SJSA1 (cell line): ENCODE measurements at regions not wholly inside any gene's neighbourhood (a gene's known extent, or its start where the extent isn't known, plus 50 kb on each side); places are given as distances from the start of the nearest gene placed in this dataset.
A peak's percentile ranks its signal among the peaks of the same experiment; 100 is the strongest.

Experiments used
- DNase-seq, 2 experiments: peaks; one replicate each; pipeline ENCODE4 v3.0.0-alpha.2; 2015 to 2020; ENCODE audit warnings: low spot score in 2 of 2, low read depth in 1 of 2
- H3K27ac ChIP-seq: fragments of 250-450 bp; sonication (Bioruptor Pico); 2 replicates; pipeline ENCODE4 v1.5.1; 2020; ENCODE audit warnings: mild to moderate bottlenecking, moderate library complexity
- H3K27me3 ChIP-seq: fragments of 250-450 bp; sonication (Bioruptor Pico); replicated peaks from 2 replicates; pipeline ENCODE4 v1.5.1; 2020; ENCODE audit warnings: mild to moderate bottlenecking, moderate library complexity
- H3K36me3 ChIP-seq: fragments of 250-450 bp; sonication (Bioruptor Pico); 2 replicates; pipeline ENCODE4 v1.5.1; 2020; ENCODE audit warnings: mild to moderate bottlenecking
- H3K4me1 ChIP-seq: fragments of 250-450 bp; sonication (Bioruptor Pico); replicated peaks from 2 replicates; pipeline ENCODE4 v1.6.1; 2021; ENCODE audit warnings: mild to moderate bottlenecking
- H3K4me3 ChIP-seq: fragments of 250-450 bp; sonication (Bioruptor Pico); 2 replicates; pipeline ENCODE4 v1.5.1; 2020; ENCODE audit warnings: mild to moderate bottlenecking
- H3K9me3 ChIP-seq: fragments of 250-450 bp; sonication (Bioruptor Pico); replicated peaks from 2 replicates; pipeline ENCODE4 v1.5.1; 2020; ENCODE audit warnings: mild to moderate bottlenecking

DNA sequence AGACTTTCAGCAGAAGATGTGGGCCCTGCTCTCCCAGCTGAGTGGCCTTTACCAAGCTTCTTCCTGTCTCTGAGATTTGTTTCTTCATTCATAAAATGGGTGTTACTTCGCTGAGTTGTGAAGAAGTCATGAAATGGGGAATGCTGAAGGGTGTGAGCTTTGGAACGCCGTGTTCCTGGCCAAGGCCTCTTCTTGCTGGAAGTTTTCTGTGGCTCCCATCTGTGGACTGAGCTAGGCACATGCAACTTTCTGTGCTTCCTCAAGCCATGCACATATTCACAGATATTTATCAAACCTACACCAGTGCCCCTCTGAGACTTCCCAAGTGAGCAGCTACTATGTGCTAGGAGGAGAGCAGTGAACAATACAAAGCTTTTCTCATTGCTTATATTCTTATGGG lies 106.3 kb upstream of the JUN start:
- H3K27me3 ChIP-seq = no peaks in the 10 kb centered on the region
- no peak overlapping the region for H3K27ac ChIP-seq
- no peak overlapping the region for H3K4me3 ChIP-seq
- H3K4me1 ChIP-seq = no peaks in the 10 kb centered on the region; the same call in 1 of the 2 replicates
- no peaks in the 10 kb centered on the region for H3K36me3 ChIP-seq
- H3K9me3 ChIP-seq = no peaks in the 10 kb centered on the region
- no peak for DNase-seq

DNA sequence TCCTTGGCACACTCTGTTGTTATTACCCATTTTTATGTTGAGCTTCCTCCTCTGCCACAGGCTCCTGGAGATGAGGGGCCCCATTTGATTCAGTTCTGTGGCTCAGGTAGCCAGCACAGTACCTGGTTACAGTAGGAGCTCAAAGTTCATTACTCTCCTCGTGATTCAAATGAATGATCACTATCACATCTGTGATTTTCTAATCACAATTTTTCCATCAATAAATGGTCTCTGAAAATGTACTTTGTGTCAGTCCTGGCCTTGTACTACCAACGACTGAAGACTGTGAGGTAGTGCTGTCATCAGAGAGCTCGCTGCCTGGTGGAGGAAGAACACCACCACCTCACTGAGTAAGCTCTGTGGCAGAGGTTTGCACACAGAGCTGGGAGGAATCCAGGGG lies 106.8 kb upstream of the JUN start:
- Histone ChIP-seq H3K9me3 (no peaks in the 10 kb centered on the region), H3K4me3 (no peak overlapping the region), H3K4me1 (peaks cover 2% of the 10 kb centered on the region; the same call in 1 of the 2 replicates), H3K36me3 (no peaks in the 10 kb centered on the region), H3K27me3 (no peaks in the 10 kb centered on the region), H3K27ac (no peak overlapping the region)
- no peak for DNase-seq

DNA sequence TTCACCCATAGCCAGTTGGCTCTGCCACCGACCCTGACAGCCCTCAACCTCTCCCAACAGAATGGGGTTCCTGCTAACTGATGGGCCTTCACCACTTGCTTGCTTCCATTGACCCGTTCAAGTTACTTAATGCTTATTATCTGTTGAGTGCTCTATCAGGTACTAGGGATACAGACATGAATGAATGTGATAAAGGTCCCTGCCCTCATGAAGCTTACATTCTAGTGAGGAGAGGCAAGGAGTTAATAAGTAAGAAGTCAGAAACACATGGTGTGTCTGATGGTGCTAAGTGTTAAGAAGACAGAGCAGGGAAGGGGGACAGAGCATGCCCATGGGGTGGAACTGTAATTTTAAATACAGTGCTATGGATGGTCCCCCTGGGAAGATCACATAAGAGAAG lies 107.5 kb upstream of the JUN start:
- DNase-seq = no peak
- Histone ChIP-seq H3K4me1 (peaks cover 9% of the 10 kb centered on the region), H3K9me3 (no peaks in the 10 kb centered on the region), H3K36me3 (no peaks in the 10 kb centered on the region), H3K27me3 (no peaks in the 10 kb centered on the region), H3K4me3 (no peak overlapping the region), H3K27ac (no peak overlapping the region)

DNA sequence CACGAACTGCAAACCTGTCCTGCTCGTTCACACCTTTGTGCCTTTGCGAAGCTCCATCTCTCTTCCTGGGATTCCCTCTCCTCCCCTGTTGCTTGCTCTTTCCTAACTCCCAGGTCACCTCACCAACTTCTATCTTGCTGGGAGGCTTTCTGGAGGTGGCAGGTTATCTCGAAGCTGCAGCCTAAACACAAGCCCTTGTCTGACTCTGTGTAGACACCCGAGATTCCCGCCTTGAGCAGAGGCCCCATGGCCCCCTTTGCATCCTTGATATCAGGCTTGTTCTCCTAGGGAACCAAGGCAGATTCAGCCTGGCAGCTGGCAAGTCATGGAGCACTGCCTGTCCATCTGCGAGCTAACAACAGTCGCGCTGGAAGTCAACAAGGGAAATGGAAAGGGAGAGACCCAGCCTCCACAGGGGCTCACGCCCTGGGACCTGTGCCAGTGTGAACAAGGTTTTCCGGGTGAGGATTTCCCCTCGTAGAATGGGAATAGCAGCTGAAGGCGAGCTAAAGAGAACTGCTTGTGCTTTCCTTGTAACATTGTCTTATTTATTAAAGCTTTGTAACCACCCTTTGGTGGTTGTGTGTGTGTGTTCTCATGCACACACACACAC lies 109.5 kb upstream of the JUN start:
- H3K27me3 ChIP-seq = no peaks in the 10 kb centered on the region
- no peak overlapping the region for H3K27ac ChIP-seq
- peaks cover 15% of the 10 kb centered on the region for H3K4me1 ChIP-seq
- no peaks in the 10 kb centered on the region for H3K9me3 ChIP-seq
- DNase-seq = no peak
- H3K4me3 ChIP-seq = no peak overlapping the region
- no peaks in the 10 kb centered on the region for H3K36me3 ChIP-seq

DNA sequence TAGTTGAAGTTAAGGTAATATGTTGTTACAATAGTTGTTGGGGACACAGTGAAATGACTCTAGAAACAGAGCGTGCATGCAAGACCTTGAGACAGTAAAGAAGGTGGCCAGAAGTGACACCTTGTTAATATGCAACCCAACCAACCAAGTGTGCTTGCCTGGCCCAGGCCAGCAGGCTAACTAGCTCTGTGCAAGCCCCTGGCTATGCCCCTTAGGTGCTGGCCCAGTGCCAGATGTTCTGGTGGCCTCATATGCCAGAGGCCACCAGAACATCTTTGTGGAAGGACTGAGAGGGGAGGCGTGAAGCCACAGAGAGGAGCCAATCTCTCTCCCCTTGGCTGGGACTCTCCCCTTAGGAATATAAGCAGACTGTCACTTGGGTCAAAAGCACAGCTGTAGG lies 111.2 kb upstream of the JUN start:
- H3K4me1 ChIP-seq = peaks cover 15% of the 10 kb centered on the region
- no peaks in the 10 kb centered on the region for H3K36me3 ChIP-seq
- no peak for DNase-seq
- H3K27me3 ChIP-seq = no peaks in the 10 kb centered on the region
- H3K9me3 ChIP-seq = no peaks in the 10 kb centered on the region
- no peak overlapping the region for H3K27ac ChIP-seq
- H3K4me3 ChIP-seq = no peak overlapping the region

DNA sequence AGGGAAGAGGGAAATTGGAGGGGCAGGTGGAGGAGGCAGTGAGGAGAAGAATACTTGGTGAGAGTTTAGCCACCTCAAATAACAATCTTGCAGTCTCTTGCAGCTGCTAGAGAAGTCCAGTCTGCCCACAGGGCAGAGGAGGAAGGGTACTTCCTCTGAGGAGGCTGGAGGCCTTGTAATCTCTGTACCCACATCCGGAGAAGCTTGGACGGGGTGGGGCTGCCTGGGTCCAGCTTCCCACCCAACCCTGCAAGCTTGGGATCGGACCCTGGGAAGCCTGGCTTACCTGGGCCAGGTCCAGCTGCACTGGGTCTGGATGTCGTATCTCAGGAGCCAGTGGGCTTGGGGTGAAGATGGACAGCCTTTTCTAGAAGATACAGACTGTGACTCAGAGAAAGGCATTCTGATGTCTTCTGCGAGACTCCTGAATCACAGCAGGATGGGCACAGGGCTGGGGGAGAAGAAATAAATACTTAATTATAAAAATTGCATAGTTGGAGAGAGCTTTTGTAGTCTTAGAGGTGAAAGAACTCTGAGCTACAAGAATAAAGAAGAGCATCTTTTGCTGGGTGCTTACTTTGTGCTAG lies 111.8 kb upstream of the JUN start:
- Histone ChIP-seq H3K27ac (no peak overlapping the region), H3K4me1 (peaks cover 17% of the 10 kb centered on the region), H3K36me3 (no peaks in the 10 kb centered on the region), H3K9me3 (no peaks in the 10 kb centered on the region), H3K27me3 (no peaks in the 10 kb centered on the region), H3K4me3 (no peak overlapping the region)
- DNase-seq = no peak

DNA sequence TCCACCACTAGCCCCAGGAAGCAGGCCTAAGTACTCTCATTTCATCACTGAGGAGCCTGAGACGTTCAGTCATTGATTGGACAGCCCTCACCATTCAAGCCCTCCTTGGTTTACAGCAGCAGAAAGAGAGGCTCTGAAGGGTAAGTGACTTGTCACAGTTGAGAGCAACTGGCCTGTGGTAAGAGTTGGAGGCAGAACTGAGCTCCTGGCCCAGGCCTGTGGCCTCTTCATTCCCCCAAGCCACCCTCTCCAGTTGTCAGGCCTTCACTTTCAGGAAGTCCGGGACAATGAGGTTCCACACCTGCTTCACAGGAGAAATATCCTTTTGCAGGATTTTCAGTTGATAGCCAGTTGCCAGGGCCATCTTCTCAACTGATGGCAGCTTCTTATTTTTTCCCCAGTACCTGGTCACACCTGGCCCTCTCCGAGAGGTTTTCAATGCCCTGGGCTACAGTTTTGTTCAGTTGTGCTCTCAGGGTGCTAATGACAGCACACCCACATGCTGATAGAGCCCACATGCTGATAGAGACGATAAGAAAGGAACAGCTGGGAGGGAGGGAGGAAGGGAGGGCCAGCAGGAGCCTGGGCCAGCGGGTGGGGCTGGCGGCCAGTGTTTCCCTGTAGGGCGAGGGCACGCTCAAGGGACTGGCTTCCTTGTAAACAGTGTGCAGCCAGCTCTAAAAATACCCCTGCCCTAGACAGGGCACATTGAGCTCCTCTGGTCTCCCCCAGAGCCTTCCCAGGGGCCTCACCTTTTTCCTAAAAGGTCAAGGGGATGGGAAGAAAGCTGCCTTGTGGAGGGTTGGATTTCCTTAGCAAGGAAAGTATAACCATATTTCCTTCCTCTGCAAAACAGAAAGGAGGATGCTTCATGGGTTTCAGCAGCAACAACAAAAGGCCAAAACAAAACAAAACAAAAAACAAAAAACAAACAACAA lies 112.7 kb upstream of the JUN start:
- H3K27me3 ChIP-seq = no peaks in the 10 kb centered on the region
- no peaks in the 10 kb centered on the region for H3K9me3 ChIP-seq
- no peak for DNase-seq
- peaks cover 26% of the 10 kb centered on the region for H3K4me1 ChIP-seq
- H3K36me3 ChIP-seq = no peaks in the 10 kb centered on the region
- no peak overlapping the region for H3K4me3 ChIP-seq
- H3K27ac ChIP-seq = no peak overlapping the region

DNA sequence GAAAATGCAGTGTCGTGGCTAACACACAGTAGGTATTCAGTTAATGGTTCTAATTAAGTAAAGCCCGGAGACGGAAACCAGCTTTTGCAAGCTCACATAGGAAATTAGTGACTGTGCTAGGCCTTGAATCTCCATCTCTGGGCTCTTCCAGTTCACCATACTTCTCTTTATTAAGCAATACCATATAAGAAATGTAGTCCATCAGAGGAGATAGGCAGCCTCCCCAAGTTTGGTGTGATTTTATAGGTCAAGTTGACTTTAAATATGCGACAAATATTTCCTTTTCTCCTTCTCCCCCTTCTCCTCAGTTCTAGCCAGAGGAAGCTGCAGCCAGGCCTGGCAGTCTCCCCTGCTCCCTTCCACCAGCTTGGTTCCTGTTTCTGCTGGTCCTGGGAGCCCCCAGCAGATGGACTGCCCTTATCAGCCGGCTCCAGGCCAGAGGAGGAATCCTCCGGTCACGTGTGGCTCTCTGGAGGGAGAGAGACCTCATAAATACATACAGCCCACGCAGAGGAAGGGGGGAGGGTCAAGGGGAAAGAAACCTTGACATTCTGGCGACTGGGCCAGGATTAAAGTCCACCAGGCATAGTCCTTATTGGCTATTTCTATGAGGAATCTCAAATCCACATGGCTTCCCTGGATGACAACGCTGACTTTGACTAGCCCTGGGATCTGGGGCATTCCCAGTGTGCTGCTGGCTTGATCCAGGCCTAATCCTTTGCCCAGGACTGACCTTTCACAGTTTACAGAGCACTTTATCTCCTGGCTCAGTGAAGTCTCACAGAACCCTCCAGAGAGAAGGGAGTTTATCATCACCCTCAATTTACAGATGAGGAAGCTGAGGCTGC lies 115.1 kb upstream of the JUN start:
- Histone ChIP-seq H3K36me3 (no peaks in the 10 kb centered on the region), H3K9me3 (no peaks in the 10 kb centered on the region), H3K27me3 (no peaks in the 10 kb centered on the region), H3K4me1 (peaks cover 38% of the 10 kb centered on the region), H3K4me3 (no peak overlapping the region), H3K27ac (no peak overlapping the region)
- no peak for DNase-seq

DNA sequence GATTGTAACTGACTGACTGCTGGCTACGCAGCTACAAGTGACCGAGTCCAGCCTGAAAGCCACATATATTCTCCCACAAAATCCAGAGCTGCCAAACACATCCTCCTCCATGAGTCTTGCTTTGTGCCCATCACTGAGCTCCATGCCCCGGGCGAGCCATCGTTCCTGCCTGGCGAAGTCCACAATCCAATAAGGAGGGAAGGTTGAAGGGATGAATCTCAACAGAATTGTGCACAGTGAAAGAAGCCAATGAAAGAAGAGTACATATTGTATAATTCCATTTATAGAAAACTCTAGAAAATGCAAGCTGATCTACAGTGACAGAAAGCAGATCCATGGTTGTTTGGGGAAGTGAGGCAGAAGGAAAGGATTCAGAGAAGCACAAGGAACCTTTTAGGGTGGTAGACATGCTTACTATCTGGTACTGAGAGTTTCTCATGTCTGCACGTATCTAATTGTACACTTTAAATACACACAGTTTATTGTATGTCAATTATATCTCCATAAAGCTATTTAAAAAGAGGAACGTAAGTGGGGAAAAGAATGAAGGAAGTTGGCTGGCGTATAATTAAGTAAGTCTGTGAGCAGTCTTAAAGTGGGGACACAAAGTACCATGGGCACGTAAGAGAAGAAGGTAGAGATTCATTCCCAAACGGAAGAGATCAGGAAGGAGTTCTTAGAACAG lies 115.9 kb upstream of the JUN start:
- no peak overlapping the region for H3K27ac ChIP-seq

DNA sequence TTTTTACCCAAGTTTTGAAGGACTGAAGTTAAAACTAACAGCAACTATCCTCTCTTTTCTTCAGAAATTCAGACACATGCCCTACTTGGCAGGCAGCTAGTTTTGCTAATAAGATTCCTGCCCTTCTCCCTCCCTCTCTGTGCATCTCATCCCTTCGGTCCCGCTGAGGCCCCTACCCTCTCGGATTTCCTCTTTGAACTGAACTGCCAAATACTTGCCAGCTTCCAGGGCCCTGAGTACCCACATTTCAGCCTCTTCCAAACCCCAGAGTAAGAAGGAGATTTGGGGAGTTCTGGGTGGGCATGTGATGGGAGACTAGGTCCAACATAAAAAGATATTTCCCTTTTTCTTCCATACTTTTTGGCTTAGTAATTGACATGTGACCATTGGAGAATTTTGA lies 116.5 kb upstream of the JUN start:
- Histone ChIP-seq H3K27ac (no peak overlapping the region), H3K9me3 (no peaks in the 10 kb centered on the region)

More for the DNA sequence above, 115.9 kb upstream of the JUN start:
- no peak for DNase-seq
- peaks cover 43% of the 10 kb centered on the region for H3K4me1 ChIP-seq
- no peak overlapping the region for H3K4me3 ChIP-seq
- no peaks in the 10 kb centered on the region for H3K27me3 ChIP-seq
- no peaks in the 10 kb centered on the region for H3K36me3 ChIP-seq
- no peaks in the 10 kb centered on the region for H3K9me3 ChIP-seq

DNA sequence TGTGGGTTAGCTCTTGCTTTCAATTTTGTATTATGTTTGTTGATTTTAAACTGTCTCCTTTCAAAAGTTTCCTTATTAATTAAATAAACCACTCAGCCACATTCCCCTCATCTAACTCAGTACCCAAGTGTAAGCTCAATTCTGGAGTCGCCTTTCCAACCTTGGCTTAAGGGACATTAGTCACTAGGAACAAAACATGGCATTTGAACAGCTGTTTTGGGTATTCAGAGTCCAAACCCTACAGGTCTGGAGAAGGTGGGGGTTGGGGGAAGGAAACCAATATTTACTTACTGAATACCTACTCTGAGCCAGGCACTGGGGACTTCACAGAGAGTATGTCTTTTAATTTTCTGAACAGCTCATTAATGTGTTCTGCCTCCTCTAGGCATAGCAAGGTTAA lies 117.2 kb upstream of the JUN start:
- Histone ChIP-seq H3K4me3 (no peak overlapping the region), H3K27ac (no peak overlapping the region), H3K9me3 (no peaks in the 10 kb centered on the region), H3K27me3 (no peaks in the 10 kb centered on the region), H3K4me1 (peaks cover 37% of the 10 kb centered on the region), H3K36me3 (no peaks in the 10 kb centered on the region)
- peak in 1 of 2 experiments; percentile 25 for DNase-seq

More for the DNA sequence above, 116.5 kb upstream of the JUN start:
- no peak for DNase-seq
- Histone ChIP-seq H3K27me3 (no peaks in the 10 kb centered on the region), H3K4me3 (no peak overlapping the region), H3K4me1 (peaks cover 43% of the 10 kb centered on the region), H3K36me3 (no peaks in the 10 kb centered on the region)

DNA sequence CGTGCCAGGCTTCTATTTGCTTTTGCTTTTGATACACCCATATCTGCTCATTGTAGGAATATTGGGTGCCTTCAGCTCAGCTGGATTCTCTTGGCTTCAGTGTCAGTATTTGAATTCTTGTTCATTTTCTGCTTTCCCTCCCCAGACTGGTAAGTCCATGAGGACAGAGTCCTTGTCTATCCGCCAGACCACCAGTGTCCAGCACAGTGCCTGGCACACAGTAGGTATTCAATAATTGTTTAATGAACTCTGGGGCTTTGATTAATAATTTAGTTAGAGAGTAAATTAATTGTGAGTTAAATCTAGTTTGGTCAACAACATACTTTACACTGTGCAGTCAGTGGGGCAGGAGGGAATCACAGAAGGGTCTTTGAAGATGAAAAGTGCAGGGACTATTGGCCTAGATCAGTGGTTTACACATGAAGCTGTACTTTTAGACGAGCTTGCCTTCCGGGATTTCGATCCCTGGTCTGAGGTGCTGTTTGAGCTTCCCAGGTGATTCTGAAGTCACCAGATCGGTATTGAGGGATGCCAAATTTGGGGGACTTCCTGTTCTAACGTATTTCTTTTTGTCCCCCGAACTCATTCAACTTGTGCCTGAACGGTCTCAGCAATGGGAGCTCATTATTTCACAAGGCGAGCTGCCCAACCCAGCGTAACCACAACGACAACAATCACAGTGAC lies 119.1 kb upstream of the JUN start:
- no peak for DNase-seq
- Histone ChIP-seq H3K9me3 (no peaks in the 10 kb centered on the region), H3K4me1 (peaks cover 28% of the 10 kb centered on the region), H3K27ac (peak overlapping the region; percentile 94), H3K27me3 (no peaks in the 10 kb centered on the region), H3K36me3 (no peaks in the 10 kb centered on the region), H3K4me3 (peak overlapping the region; percentile 48)
